NCI-H1436 treated with DMSO at 0.1 percent for 48 hours (cell line): ENCODE measurements at regions not wholly inside any gene's neighbourhood (a gene's known extent, or its start where the extent isn't known, plus 50 kb on each side); places are given as distances from the start of the nearest gene placed in this dataset.

Experiments used
- DNase-seq: peaks from one replicate; lab custom pipeline; 2025; lab: John Stamatoyannopoulos, UW

DNA sequence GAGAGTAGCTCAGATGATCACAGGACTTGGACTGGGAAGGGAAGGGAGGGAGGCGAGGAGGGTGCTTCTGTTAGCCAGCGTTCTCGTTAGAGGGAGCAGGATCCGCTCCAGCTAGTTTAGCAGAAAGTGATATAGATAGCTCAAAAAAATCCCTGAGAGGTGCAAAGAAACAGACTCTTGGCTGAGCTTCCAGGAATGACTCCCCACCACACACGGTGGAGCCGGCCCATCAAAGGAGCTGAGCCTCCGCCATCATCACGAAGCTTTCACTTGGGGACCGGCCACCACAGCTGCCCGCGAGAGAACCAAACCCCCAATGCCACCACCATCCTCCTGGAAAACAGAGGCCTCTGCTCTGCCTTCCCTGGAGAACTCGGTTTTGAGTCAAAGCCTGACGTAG is 124.6 kb upstream of the BCL2L14 start:
- no peak for DNase-seq

DNA sequence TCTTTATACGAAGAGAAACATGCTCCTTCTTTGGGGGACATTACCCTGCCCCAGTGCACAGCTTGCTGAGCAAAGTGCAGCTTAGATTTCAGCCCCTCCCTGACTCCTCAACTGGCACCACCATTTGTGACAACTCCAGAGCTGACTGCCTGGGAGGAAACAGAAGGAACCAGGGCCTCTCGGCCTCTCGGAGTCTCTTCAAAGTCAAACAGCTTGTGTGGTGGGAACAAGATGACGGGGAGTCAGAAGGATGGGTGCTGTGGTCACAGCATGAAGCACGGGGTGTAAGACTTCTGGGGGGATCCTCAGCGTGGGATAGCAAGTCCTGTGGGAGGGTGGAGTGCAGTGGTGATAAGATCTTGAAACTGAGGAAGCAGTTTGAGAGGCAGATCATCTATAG is 123.5 kb upstream of the BCL2L14 start:
- DNase-seq = no peak

DNA sequence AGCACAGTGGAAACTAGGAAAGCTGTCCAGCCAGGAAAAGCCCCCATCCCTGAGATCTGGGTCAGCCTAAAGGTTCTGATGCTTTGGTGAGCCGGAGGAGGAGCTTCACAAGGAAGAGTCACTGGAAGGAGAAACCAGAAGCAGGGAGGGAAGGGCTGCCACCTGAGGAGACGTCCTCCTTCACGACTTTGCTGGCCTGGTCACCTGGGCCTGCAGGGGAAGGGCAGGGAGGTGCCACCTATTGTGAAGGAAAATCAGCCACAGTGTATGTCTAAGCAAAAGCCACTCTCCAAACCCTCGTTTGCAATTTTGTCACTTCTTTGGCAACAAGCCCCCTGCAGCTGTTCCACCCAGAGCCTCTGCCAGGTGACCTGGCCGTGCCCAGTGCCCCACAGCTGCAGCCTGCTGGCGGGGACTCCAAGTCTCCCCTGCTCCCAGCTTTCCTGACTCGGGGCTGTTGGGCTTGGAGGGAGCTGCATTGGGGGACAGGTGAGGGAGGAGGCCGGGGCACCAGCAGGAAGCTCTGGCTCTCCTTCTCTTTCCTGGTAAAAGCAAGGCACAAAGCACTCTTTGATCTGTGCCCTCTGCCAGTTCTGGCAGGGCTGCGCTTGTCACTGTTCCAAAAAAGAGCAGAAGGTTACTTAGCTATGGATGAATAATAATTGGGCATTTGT is 120.9 kb upstream of the BCL2L14 start:
- no peak for DNase-seq

DNA sequence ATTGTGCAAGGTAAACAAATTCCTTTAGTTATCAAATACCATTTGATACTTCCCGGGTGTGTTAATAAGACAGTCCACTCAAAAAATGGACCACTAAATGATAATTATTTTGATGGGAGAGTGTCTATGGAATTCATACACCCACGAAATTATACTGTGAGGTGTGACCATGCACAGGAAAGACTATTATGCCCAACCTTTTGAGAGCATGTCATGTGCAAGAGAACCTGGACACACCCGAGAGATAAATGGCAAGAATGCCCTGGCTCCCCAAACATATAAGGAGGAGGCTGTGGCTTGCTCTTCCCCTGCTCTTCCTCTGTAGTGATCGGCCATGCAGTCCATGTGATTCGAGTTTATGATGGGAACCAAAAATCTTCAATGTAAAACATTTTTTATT is 119.5 kb upstream of the BCL2L14 start:
- DNase-seq = no peak

DNA sequence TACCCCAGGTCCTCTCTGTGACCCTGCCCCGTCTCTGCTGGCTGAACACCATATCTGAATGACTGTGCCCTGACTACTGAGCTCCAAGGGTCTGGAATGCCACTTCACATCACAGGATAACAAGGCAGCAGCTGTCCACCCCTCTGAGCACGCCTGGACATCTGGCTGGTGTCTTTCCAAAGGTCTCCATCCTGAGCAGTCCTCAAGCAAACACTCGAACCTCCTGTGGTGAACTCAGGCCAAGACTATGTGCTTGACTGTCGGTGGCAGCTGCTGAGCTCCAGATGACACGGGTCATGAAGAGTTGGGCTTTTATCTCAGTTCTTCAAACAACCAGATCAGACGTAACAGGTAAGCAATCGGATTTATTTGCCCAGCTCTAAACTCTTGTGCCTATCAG is 117.2 kb upstream of the BCL2L14 start:
- DNase-seq = no peak

DNA sequence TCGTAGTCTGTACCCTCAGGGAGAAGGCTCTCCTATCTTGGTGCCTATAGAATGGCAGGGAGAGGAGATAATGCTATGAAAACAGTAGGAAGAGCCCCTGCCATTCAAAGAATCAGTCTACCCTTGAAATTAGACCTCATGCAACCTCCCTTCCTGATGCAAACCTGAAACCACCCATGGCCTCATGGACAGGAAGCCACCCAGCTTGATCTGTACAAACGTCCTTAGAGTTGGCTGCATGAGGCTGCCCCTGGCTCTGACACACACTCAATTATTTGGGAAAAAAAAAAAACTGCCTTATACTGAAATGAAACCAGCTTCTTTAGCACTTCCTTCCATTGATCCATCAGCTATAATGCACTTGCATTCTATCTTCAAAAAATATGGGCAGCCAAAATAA is 116.6 kb upstream of the BCL2L14 start:
- DNase-seq = no peak

DNA sequence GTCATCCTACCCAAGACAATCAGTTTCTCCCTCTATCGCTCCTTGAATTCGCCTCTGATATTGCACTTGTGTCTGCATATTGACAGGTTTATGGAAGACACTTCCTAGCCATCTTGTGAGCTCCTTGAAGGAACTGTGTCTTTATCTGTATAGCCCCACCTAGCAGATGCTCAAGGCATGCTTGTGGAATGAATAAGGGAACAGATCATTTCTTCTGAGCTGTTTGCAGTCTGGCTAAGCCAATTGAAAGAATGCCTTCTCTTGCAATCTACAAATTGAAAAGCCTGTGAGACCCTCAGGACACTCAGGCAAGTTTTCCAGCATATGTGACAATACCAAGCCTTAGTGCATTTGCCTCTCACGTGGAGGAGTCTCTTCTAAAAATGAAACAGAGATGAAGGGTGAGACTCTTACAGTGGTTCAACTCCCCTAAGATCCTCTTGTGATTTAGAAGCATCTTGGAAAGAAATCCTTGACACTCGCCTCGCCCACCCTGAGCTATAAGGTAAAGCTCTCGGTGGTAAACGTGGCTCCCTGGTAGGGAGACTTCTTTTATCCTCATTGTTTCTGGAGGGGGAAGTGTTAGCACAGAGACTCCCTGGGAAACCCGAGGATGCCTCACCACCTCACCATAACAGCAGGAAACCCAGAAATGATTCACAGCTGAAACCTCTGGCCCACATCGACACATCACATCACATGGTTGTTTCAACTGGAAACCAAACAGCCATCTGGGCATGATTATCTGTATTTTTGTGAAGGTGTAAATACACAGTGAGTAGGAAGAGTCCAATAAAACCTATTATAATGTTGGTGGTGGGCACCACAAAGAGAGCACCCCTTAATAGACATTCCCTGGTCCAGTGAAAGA is 112.3 kb upstream of the BCL2L14 start:
- DNase-seq = no peak

DNA sequence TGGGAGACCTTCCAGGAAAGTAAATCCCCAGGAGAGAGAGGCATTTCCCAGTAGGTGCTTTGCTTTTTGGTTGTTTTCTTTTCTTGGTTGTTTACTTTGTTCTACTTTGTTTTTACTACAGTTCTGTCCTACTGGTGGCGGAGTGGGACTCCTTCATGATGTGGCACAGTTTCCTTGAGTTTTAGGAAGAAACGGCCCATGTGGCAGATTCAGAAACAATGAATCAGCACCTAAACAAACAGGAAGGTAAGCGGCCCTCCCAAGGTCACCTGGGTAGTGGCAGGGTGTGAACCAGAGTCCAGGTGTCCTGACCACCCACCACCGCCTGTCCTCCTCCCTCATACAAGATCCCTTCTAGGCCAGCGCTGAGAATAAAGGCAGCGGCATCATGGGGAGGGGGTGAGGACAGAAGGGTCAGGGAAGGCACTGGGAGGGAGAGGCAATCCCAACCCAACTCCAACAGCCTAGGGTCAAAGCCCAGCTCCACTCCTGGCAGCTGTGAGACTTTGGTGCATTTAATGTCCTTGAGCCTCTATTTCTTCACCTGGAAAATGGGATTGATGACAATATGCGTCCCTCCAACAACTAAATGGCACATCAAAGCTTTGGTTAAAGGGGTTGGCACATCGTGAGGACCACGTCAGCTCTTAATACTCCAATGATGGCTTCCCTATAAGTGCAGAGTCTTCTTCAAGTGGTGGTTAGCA is 111.5 kb upstream of the BCL2L14 start:
- no peak for DNase-seq

DNA sequence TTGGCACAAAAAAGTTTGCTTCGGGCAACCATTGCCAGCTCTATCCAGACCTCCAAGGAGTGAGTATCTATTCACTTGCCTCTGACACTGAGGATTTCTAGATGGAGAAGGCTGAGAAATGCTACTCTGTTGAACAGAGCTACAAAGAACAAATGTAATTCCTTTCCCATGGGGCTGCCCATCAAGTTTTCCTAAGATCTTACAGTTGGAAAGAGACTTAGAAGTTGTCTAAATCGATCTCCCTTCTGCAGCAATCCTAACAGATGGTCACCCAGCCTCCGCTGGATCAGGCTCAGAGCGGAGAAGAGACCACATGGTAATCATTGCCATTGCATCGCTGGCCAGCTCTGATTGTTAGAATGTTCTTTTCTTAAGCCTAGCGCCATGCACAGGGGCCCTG is 110.1 kb upstream of the BCL2L14 start:
- DNase-seq = no peak

DNA sequence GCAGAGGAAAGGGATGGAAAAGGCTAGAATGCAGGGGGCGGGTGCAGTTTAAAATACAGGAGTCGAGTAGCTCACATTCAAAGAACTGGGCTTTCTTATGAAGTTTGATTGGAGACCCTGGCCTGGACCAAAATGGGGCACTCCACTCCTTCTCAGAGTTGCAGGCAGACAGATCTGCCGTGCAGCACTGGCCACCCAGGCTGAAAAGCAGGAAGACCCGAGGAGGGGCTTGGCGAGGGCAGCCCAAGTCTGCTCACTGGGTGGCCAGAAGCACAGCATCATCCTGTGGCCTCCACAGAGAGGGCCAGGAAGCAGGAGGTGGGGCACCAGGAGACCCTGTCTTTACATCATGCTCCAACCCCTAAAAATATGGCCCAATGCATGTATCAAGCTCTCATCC is 109.1 kb upstream of the BCL2L14 start:
- DNase-seq = no peak

DNA sequence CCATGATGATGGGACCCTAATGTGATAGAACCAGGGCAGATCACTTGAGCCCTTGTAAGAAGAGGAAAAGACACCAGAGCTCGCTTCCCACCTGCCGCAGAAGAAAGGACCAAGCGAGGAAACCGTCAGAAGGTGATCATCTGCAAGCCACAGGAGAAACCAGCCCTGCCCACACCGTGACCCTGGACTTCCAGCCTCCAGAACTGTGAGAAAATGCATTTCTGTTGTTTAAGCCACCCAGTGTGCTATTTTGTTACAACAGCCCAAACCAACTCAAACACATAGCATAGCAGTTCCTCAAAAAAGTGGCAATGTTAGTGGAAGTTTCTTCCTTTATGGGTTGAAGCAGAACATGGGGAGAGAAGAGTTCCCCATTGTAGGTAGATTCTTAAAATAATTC is 107.9 kb upstream of the BCL2L14 start:
- no peak for DNase-seq

DNA sequence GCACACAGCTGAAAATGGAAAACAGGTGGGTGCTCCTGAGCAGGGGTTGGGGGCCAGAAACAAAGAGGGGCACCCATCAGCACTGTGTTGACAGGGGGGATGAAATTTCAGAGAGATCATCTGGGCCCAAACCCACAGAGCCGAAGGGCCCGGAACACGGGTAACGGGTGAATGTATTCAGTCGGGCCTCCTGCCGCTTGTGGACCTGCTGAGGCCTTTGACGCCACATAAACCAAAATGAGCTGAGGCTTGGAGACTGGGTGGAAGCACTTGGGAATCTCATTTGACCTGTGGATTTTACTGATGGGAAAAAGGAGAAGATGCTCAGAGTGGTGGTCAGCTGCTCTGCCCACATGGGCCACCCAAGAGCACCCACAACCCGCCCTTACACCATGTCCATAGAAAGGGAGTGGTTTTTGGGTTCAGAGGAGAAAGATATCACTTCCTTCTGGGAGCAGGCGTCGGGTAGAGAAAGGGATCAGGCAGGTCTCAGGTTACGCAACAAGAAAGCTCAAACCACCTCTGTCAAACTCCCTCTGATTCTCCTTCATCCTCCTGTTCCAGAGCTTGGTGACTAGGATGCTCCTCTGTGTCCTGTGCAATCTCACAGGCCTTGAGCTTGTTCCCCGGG is 106.8 kb upstream of the BCL2L14 start:
- DNase-seq = no peak

DNA sequence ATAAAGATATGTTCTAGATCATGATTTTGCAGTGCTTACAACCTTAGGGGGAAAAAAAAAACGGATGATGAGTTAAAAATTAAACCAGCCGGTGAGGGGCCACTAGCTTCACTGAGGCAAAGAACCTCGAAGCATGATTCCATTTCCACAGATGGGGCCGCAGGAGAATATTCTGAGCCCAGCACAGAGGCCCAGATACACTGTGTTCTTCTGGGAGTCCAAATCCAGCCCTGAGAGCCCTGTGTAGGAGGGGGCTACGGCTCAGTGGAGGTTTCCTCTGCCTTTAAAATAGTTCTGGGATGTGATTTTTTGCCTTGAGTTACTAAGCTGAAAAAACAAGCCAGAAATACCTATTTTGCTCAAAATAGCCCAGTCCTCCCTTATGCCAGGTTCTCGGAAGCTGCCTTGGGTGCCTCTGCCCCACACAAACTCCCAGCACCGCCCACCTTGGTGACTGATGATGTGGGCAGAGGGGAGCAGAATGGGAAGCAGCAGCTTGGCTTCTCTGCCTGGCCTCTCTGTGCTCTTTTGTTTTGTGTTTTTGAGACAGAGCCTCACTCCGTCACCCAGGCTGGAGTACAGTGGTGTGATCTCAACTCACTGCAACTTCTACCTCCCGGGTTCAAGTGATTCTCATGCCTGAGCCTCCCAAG is 105.4 kb upstream of the BCL2L14 start:
- no peak for DNase-seq

DNA sequence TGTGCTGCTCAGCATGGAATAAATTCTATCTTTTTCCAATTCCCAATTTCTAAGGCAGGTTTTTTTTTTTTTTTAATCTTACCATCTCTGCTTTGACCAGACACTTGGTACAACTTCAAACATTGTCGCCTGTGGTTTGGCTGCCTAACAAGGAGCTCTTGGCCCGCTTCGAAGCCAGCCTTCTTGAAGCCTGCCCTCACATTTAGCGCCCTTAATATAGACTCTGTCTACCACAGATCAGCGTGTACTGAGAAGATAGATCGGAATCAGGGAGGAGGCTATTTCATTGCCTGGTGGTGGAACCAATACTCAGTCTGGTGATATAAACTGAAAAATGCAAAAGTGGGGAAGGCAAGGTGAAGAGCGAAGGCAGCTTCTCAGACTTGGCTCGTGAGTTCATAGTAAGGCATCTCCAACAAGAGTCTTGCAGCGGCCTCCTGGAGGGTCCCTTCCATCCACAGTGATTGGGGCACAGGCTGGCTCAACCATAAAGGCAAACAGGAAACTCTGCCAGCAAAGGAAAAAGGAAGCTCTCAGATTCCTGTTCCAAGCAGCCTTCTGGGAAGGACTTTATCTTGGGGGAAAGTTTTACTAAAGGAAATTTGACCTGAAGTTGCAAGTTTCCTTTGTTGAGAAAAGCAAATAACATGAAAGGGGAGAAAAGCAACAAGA is 103.2 kb upstream of the BCL2L14 start:
- DNase-seq = no peak

DNA sequence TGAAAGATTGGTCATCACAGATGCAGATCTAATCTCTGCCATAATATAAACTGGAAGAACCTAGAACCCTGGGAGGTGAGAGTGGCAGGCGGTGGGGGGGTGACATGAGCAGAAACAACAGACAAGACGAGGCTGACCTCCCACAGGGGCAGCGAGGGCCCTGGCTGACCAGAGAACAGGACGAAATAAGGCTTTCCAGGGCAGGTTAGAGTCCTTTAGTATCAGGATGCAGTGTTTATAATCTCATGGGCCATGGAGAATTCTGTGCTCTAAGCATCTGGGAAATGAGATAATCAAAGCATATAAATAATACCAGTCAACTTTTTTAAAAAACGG is 102.7 kb upstream of the BCL2L14 start:
- no peak for DNase-seq

DNA sequence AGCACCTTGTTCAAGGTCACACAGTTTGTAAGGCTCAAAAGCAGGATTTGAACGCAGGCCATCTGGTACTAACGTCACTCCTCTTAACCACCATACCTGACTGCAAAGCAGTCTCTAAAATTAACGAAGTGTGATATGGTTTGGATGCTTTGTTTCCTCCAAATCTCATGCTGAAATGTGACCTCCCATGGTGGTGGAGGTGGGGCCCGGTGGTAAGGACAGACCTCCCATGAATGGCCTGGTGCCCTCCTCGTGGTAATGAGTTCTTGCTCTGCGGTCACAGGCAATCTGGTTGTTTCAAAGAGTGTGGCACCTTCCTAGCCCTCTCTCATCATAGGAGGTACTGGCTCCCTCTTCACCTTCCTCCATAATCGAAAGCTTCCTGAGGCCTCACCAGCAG is 102.2 kb upstream of the BCL2L14 start:
- no peak for DNase-seq

DNA sequence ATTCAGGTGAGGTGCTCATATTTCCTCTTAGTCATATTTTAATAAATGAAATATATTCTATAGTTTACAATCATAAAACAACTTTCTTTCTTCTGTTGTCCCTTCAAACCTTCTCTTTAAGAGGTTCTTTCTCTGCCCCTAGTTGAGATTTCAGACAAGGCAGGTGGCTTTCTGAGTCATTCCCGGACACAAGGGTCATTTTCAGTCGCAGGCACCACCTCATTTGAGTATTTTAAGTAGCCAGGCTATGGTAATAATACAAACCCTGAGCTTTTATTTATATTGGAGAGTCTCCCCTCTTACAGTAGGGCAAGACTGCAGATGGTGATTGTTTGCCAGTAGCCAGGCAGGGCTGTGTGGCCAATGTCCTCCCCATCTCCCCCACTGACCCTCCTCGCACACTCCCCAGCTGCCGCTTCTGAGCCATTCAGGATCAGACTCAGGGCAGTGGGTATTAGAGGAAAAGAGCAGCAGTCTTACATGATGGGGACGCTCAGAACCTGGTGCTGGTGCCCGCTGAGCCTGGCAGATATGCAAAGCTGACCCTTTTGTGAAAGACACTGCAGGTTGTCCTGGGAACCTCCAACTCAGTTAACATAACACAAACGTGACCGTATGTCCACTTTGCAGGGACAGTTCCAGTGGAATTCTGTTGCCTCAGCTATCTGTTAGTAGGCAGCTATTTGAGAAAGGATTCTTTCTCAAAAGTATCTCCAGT is 101.1 kb upstream of the BCL2L14 start:
- no peak for DNase-seq

DNA sequence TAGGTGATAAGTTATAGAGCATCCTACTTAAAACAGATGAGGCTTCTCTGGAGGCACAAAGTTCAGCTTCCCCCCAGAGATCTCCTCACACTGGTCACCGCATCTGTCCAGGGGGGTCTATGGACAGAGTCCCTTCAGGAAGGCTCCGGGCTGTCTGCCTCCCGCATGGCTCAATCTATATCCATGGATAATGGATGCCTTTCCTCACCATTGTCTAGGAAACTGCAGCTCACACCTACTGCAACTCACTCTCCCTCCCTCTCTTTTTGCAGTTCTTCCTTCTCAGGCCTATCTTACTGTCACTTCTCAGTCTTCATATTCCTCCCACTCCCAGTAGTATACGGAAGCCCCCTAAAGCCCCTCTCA is 100.6 kb upstream of the BCL2L14 start:
- DNase-seq = no peak

DNA sequence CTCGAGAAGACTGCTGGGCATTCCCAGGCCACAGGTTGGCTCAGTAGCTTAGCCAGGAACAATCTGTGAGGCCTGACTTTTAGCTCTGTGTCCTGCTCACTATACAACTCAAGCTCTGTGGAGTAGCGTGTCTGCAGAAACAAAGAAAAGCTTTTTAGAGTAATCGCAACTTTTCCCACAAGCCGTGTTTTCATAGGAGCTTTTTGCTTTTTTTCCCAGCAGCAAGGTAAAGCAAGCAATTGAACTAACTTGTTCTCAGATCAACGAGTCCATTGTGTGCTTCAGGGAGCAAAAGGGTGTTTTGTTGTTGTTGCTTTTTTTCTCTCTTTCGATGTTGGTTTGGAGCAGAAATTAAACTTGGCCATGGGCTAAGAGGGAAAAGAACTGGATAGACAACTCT is 97.3 kb upstream of the BCL2L14 start:
- no peak for DNase-seq

DNA sequence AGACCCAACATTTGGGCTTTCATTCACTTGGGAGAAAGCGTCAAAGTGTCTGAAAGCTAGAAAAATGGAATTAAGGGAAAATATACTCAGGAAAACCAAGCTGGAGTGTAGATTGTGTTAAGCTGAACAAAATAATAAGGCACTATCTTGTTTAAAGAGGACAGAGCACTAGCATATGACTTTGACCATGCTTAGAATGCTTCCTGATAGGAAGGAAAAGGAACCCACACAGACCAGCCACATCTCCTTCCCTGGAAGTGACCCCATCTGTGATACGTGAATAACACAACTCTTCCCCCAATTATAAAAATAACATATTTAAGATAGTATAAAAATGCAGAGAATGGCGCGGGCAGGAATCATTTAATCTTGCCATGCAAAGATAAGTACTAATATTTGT is 94.7 kb upstream of the BCL2L14 start:
- DNase-seq = no peak

DNA sequence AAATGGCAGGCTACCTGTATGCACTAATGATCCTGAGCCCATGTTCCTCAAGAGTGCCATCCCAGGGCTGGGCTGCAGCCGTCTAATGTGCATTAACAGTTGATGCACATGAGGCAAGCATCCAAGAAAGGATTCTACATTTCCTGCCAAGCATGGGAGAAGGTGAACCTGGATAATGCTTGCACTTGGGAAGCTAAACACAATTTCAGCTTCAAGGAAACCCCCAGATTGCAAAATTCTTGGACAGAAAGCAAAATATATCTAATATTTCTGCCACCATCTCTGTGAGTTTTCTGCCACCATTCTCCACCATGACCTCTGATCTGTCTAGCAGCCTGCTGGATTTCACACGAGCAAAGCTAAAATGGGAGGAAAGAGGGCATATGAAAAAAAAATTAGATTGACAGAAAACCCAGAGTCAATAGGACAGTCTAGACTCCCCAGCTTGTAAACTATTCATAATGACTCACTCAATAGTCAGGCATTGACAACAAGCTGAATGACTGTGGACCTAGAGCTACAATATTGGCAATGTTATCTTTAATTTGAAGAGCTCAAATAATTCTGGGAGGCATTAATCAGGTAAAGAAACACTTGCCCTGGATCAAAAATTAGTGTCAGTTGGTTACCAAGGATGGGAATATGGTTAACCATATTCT is 91.9 kb upstream of the BCL2L14 start:
- DNase-seq = no peak
